SK-N-SH treated with all-trans-retinoic acid at 6 μM for 48 hours (cell line): ENCODE measurements at regions not wholly inside any gene's neighbourhood (a gene's known extent, or its start where the extent isn't known, plus 50 kb on each side); places are given as distances from the start of the nearest gene placed in this dataset.

Source experiments
- ATAC-seq: fragments of 200-7000 bp; cut with Tn5 transposase; 3 replicates; pipeline ENCODE4 v1.9.1; 2020; ENCODE audit warnings: mild to moderate bottlenecking, moderate library complexity
- ARNTL ChIP-seq: fragments of 450-650 bp; formaldehyde crosslinking; IDR thresholded peaks from 2 replicates; pipeline ENCODE4 v1.5.0; 2020; ENCODE audit warnings: low read depth, mild to moderate bottlenecking, moderate library complexity, borderline replicate concordance
- BACH2 ChIP-seq: fragments of 250-450 bp; sonication (Bioruptor Pico); IDR thresholded peaks from 2 replicates; pipeline ENCODE4 v1.9.0; 2021; ENCODE audit warnings: mild to moderate bottlenecking, borderline replicate concordance
- CREB5 ChIP-seq: fragments of 250-450 bp; sonication (Bioruptor Pico); IDR thresholded peaks from 2 replicates; pipeline ENCODE4 v1.5.1; 2020; ENCODE audit warnings: low read depth, mild to moderate bottlenecking, moderate library complexity
- CSDC2 ChIP-seq: fragments of 250-450 bp; sonication (Bioruptor Pico); IDR thresholded peaks from 2 replicates; pipeline ENCODE4 v1.5.0; 2020; ENCODE audit warnings: mild to moderate bottlenecking, moderate library complexity
- ESRRG ChIP-seq: fragments of 250-450 bp; sonication (Bioruptor Pico); IDR thresholded peaks from 2 replicates; pipeline ENCODE4 v1.6.1; 2021; ENCODE audit warnings: mild to moderate bottlenecking
- GLIS3 ChIP-seq: fragments of 250-450 bp; sonication (Bioruptor Pico); IDR thresholded peaks from 2 replicates; pipeline ENCODE4 v1.5.0; 2020; ENCODE audit warnings: mild to moderate bottlenecking, moderate library complexity
- OSR1 ChIP-seq: fragments of 250-450 bp; sonication (Bioruptor Pico); IDR thresholded peaks from 2 replicates; pipeline ENCODE4 v1.8.0; 2022; ENCODE audit warnings: moderate library complexity, mild to moderate bottlenecking, inconsistent platforms
- POU6F1 ChIP-seq: fragments of 250-450 bp; sonication (Bioruptor Pico); IDR thresholded peaks from 2 replicates; pipeline ENCODE4 v1.8.0; 2021; ENCODE audit warnings: low read depth, mild to moderate bottlenecking, moderate library complexity, borderline replicate concordance
- PPARA ChIP-seq: fragments of 250-450 bp; sonication (Bioruptor Pico); IDR thresholded peaks from 2 replicates; pipeline ENCODE4 v1.5.0; 2020; ENCODE audit warnings: mild to moderate bottlenecking, borderline replicate concordance
- RARB ChIP-seq: fragments of 250-450 bp; sonication (Bioruptor Pico); IDR thresholded peaks from 2 replicates; pipeline ENCODE4 v1.8.0; 2021; ENCODE audit warnings: mild to moderate bottlenecking, moderate library complexity
- SNAI2 ChIP-seq: fragments of 250-450 bp; sonication (Bioruptor Pico); IDR thresholded peaks from 2 replicates; pipeline ENCODE4 v1.5.0; 2020; ENCODE audit warnings: mild to moderate bottlenecking, moderate library complexity
- TCF4 ChIP-seq: fragments of 250-450 bp; sonication (Bioruptor Pico); IDR thresholded peaks from 2 replicates; pipeline ENCODE4 v1.8.0; 2021; ENCODE audit warnings: mild to moderate bottlenecking, moderate library complexity, borderline replicate concordance
- TOX ChIP-seq: fragments of 250-450 bp; sonication (Bioruptor Pico); IDR thresholded peaks from 2 replicates; pipeline ENCODE4 v1.8.0; 2021; ENCODE audit warnings: mild to moderate bottlenecking, moderate library complexity, borderline replicate concordance
- TSHZ2 ChIP-seq: fragments of 250-450 bp; sonication (Bioruptor Pico); IDR thresholded peaks from 2 replicates; pipeline ENCODE4 v1.5.0; 2020; ENCODE audit warnings: mild to moderate bottlenecking, moderate library complexity
- ZC3H10 ChIP-seq: fragments of 250-450 bp; sonication (Bioruptor Pico); IDR thresholded peaks from 2 replicates; pipeline ENCODE4 v1.5.1; 2021; ENCODE audit warnings: mild to moderate bottlenecking, moderate library complexity
- ZFP30 ChIP-seq: fragments of 450-650 bp; formaldehyde crosslinking; IDR thresholded peaks from 2 replicates; pipeline ENCODE4 v1.5.0; 2022; ENCODE audit warnings: mild to moderate bottlenecking, moderate library complexity
- ZNF565 ChIP-seq: fragments of 450-650 bp; formaldehyde crosslinking; conservative IDR thresholded peaks from 2 replicates; pipeline ENCODE4 v1.5.0; 2020; ENCODE audit warnings: low read depth, mild to moderate bottlenecking, moderate library complexity
- ZNF70 ChIP-seq: fragments of 450-650 bp; formaldehyde crosslinking; IDR thresholded peaks from 2 replicates; pipeline ENCODE4 v1.5.0; 2020; ENCODE audit warnings: mild to moderate bottlenecking, moderate library complexity
- ZNF8 ChIP-seq: fragments of 450-650 bp; formaldehyde crosslinking; IDR thresholded peaks from 2 replicates; pipeline ENCODE4 v1.5.0; 2020; ENCODE audit warnings: mild to moderate bottlenecking, moderate library complexity
- TF ChIP-seq, protein P1 (sequence below): fragments of 250-450 bp; sonication (Bioruptor Pico); IDR thresholded peaks from 2 replicates; pipeline ENCODE4 v1.5.1; 2021; ENCODE audit warnings: mild to moderate bottlenecking, moderate library complexity

GRCh38 chr1:234742622-234743021, 132.6 kb upstream of the IRF2BP2 start:
- no peak for ATAC-seq
- TF ChIP-seq PPARA, result no peak
- no peak for TF ChIP-seq POU6F1 (CRISPR knock-in tag)
- TF ChIP-seq GLIS3 (CRISPR knock-in tag), result no peak
- no peak for TF ChIP-seq RARB
- TF ChIP-seq ARNTL (CRISPR knock-in tag), result no peak
- TF ChIP-seq ZC3H10 (CRISPR knock-in tag), result no peak
- no peak for TF ChIP-seq TCF4 (CRISPR knock-in tag)
- TF ChIP-seq BACH2 (CRISPR knock-in tag), result no peak
- TF ChIP-seq ZFP30, result no peak
- no peak for TF ChIP-seq ESRRG (CRISPR knock-in tag)
- TF ChIP-seq ZNF565 (CRISPR knock-in tag), result no peak
- TF ChIP-seq TSHZ2 (CRISPR knock-in tag), result no peak
- TF ChIP-seq, protein P1, sequence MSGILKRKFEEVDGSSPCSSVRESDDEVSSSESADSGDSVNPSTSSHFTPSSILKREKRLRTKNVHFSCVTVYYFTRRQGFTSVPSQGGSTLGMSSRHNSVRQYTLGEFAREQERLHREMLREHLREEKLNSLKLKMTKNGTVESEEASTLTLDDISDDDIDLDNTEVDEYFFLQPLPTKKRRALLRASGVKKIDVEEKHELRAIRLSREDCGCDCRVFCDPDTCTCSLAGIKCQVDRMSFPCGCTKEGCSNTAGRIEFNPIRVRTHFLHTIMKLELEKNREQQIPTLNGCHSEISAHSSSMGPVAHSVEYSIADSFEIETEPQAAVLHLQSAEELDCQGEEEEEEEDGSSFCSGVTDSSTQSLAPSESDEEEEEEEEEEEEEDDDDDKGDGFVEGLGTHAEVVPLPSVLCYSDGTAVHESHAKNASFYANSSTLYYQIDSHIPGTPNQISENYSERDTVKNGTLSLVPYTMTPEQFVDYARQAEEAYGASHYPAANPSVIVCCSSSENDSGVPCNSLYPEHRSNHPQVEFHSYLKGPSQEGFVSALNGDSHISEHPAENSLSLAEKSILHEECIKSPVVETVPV (CRISPR knock-in tag), result no peak
- TF ChIP-seq SNAI2, result no peak
- no peak for TF ChIP-seq ZNF70 (CRISPR knock-in tag)
- TF ChIP-seq TOX, result no peak
- no peak for TF ChIP-seq ZNF8
- TF ChIP-seq, all 23 proteins: peak for 0

DNA sequence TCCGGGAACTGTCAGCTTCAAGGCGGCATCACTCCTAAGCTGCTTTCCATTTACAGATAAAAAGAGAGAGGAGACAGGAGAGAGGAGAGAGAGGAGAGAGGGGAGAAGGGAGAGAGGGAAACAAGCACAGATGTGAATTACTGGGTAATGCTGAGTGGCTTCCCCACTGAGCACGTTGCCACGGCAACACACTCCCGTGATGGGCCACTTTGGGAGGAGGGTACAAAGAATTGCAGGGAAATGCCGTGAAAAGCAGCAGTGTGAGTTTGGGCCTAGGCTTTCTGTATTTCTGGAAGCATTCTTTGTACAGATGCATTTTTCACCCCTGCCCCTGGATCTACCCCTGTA, 128.0 kb upstream of the IRF2BP2 start:
- TF ChIP-seq ARNTL (CRISPR knock-in tag) (no peak), ZFP30 (no peak), ESRRG (CRISPR knock-in tag) (no peak), GLIS3 (CRISPR knock-in tag) (no peak), PPARA (no peak), ZC3H10 (CRISPR knock-in tag) (no peak)
- TF ChIP-seq, protein P1 (CRISPR knock-in tag), result no peak

DNA sequence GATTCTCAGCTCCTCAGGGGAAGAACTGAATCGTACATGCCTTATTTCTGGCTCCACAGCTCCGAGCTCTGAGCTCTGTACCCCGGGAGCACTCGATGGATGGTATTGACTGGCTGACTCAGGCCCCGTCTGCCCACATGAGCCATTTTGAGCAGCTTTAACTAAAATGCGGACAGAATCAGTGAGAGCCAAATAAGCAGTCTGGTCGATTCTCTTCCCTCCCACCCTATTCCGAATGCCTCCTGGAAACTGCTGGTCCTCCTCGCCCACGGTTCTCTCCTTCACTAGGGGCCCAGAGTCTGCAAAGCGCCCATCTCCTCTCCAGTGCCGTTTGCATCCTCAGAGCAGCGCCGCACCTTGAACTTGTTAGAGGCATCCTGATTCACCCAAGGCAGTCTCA, 125.9 kb upstream of the IRF2BP2 start:
- ATAC-seq, result no peak
- TF ChIP-seq CREB5 (CRISPR knock-in tag), result no peak
- no peak for TF ChIP-seq OSR1 (CRISPR knock-in tag)
- no peak for TF ChIP-seq BACH2 (CRISPR knock-in tag)
- no peak for TF ChIP-seq ZNF565 (CRISPR knock-in tag)
- no peak for TF ChIP-seq ZFP30
- TF ChIP-seq GLIS3 (CRISPR knock-in tag), result no peak
- TF ChIP-seq TCF4 (CRISPR knock-in tag), result no peak
- TF ChIP-seq RARB, result no peak
- no peak for TF ChIP-seq TSHZ2 (CRISPR knock-in tag)
- TF ChIP-seq TOX, result no peak
- no peak for TF ChIP-seq CSDC2 (CRISPR knock-in tag)
- TF ChIP-seq, all 23 proteins: peak for 0

More for the DNA sequence above, 128.0 kb upstream of the IRF2BP2 start:
- no peak; the same call in 2 of the 3 replicates for ATAC-seq
